GM13976 (cell line): ENCODE measurements at regions not wholly inside any gene's neighbourhood (a gene's known extent, or its start where the extent isn't known, plus 50 kb on each side); places are given as distances from the start of the nearest gene placed in this dataset.

Experiments used
- DNase-seq: peaks from one replicate; pipeline ENCODE4 v3.0.0; 2012; ENCODE audit warnings: low spot score
- CTCF ChIP-seq: IDR thresholded peaks from 2 replicates; pipeline ENCODE4 v1.5.1; 2012; ENCODE audit warnings: borderline replicate concordance, mild to moderate bottlenecking; ENCODE audit not compliant: insufficient read depth; ENCODE audit errors: extremely low read depth, missing control alignments, control extremely low read depth
- in situ Hi-C: fragments of 300-500 bp; cut with MboI; formaldehyde crosslinking; loops from one replicate; pipeline ENCODE4 v1.12.0; 2022; ENCODE audit warnings: low sequenced_read_pairs, mixed read lengths, inconsistent platforms; ENCODE audit not compliant: unreplicated experiment

- no peak for DNase-seq
- in situ Hi-C loops = no loop called here
- TF ChIP-seq CTCF = no peak
Measured at GRCh38 chr1:193592317-193592716, 405.9 kb upstream of the B3GALT2 start.

- no peak for TF ChIP-seq CTCF
- no peak for DNase-seq
- in situ Hi-C loops = no loop called here
Measured at GRCh38 chr1:193590102-193590501, 403.7 kb upstream of the B3GALT2 start.

DNA sequence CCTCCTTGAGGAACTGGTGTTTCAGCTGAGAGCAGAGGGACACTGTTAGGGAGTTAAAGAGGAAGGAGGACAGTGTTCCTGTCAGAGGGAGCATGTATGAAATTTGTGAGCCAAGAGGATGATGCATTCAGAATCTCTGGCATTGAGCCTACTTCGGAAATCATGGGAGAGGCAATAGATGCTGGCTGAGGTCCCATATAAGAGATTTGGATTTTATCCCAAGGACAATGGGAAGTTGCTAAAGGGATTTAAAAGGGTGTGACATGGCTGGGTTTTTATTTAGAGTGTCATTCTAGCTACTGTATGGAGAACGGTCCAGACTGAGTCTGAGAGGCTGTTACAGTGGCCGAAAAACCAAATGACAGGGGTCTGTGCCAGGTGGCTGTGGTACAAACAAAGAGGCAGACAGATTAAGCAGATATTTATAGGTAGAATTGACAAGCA is 403.2 kb upstream of the B3GALT2 start:
- no peak for DNase-seq
- in situ Hi-C loops = no loop called here
- no peak for TF ChIP-seq CTCF

- DNase-seq = no peak
- in situ Hi-C loops = no loop called here
- no peak for TF ChIP-seq CTCF
Measured at GRCh38 chr1:193588311-193589082, 402.1 kb upstream of the B3GALT2 start.

- in situ Hi-C loops = no loop called here
- no peak for TF ChIP-seq CTCF
- DNase-seq = no peak
Measured at GRCh38 chr1:193584731-193585239, 398.4 kb upstream of the B3GALT2 start.

GRCh38 chr1:193581341-193581740 is 394.9 kb upstream of the B3GALT2 start:
- DNase-seq = no peak
- in situ Hi-C loops = no loop called here
- no peak for TF ChIP-seq CTCF
